BE2C (cell line): ENCODE measurements at regions not wholly inside any gene's neighbourhood (a gene's known extent, or its start where the extent isn't known, plus 50 kb on each side); places are given as distances from the start of the nearest gene placed in this dataset.
A peak's percentile ranks its signal among the peaks of the same experiment; 100 is the strongest.

ENCODE experiments used
- DNase-seq: peaks from one replicate; pipeline ENCODE4 v3.0.0-alpha.2; 2020
- H3K27me3 ChIP-seq: fragments of 250-450 bp; sonication (Bioruptor Pico); 2 replicates; pipeline ENCODE4 v1.5.1; 2020; ENCODE audit warnings: mild to moderate bottlenecking
- H3K36me3 ChIP-seq: fragments of 250-450 bp; sonication (Bioruptor Pico); 2 replicates; pipeline ENCODE4 v1.5.1; 2020; ENCODE audit warnings: mild to moderate bottlenecking
- H3K4me1 ChIP-seq: fragments of 250-450 bp; sonication (Bioruptor Pico); 2 replicates; pipeline ENCODE4 v1.5.1; 2020
- H3K4me3 ChIP-seq: 2 replicates; pipeline ENCODE4 v1.5.1; 2011; ENCODE audit warnings: low read depth, low read length
- H3K9me3 ChIP-seq: fragments of 250-450 bp; sonication (Bioruptor Pico); 2 replicates; pipeline ENCODE4 v1.5.1; 2020
- CTCF ChIP-seq: IDR thresholded peaks from 2 replicates; pipeline ENCODE4 v1.5.1; 2012; ENCODE audit warnings: mild to moderate bottlenecking, low read depth, low read length

DNA sequence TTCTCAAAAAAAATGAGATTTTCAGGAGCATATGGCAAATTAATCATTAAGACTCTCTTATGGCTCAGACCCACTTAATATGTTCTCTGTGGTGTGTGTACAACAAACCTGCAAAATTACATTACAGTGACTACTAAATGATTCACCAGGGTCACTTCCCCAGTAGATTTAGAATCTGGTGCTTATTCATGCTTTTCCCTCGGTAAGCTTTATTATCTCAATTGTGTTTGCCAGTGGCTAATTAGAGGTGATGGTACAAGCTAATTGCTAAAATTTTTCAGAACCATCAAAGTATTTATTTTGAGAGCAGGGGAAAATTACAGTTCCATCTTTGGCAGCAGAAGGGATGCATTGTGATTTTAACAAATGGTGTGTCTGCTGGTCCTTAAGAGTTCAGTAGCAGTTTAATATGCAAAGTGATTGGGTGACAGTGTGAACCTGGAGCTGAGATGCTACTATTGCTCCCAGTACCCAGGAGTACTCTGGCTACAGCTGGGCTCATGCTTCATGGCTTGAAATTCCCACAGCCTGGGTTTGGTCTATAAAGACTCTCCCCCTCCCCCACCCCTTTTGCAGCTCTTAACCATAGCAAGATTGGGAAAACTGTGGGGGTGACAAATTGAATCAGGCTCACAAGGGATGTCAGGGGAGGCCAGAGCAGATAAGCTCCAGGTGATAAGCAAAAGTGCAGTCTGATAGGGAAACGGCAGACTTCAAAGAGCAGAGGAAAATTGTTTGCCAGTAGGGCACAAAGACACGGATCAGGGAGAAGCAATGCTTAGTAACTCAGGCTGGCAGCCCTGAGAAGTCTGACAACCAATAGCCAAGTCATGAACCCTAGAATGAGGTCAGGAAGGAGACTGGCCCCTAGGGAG, 92.8 kb upstream of the RAD23B start:
- Histone ChIP-seq H3K9me3 (no peaks in the 10 kb centered on the region), H3K4me3 (no peak overlapping the region), H3K27me3 (no peaks in the 10 kb centered on the region), H3K4me1 (peaks cover 27% of the 10 kb centered on the region), H3K36me3 (no peaks in the 10 kb centered on the region)
- DNase-seq: peak; percentile 51
- TF ChIP-seq CTCF: no peak

DNA sequence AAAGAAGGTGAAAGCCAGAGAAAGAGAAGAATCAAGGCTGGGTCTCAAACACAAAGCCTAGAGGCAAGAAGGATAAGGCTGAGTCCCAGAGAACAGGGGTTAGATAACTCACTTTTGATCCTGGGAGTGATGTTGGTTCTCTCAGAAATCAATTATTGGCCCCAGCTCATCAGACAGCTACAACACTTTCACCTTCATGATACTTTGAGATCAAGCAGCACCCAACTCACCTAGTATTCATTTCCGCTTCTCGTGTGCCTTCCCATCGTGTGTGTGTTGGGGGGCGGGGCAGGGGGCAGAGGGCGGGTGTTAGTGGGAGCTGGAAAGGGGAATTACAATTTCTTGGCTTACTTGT, 92.2 kb upstream of the RAD23B start:
- no peaks in the 10 kb centered on the region for H3K27me3 ChIP-seq
- H3K9me3 ChIP-seq: no peaks in the 10 kb centered on the region
- no peaks in the 10 kb centered on the region for H3K36me3 ChIP-seq
- H3K4me1 ChIP-seq: peaks cover 27% of the 10 kb centered on the region
- DNase-seq: no peak
- no peak for TF ChIP-seq CTCF
- no peak overlapping the region for H3K4me3 ChIP-seq

GRCh38 chr9:107193251-107193650, 89.8 kb upstream of the RAD23B start:
- TF ChIP-seq CTCF: no peak
- no peak overlapping the region for H3K4me3 ChIP-seq
- no peaks in the 10 kb centered on the region for H3K9me3 ChIP-seq
- peaks cover 27% of the 10 kb centered on the region for H3K4me1 ChIP-seq
- H3K36me3 ChIP-seq: no peaks in the 10 kb centered on the region
- DNase-seq: no peak
- H3K27me3 ChIP-seq: no peaks in the 10 kb centered on the region

DNA sequence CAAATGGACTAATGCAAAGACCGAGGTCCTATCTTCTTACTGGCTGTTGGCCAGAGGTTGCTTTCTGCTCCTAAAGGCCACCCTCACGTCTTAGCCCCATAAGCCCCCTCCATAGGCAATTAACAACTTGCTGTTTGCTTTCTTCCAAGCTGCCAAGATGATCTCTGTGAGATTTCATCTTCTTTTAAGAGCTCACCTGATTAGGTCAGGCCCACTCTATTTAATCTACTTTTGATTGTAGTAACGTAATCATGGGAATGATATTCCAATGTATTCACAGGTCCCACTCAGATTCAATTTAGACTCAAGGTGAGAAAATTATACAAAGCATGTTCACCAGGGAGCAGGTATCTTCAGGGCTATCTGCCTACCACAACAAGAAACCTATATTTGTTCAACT, 84.4 kb upstream of the RAD23B start:
- H3K4me3 ChIP-seq: no peak overlapping the region
- no peaks in the 10 kb centered on the region for H3K36me3 ChIP-seq
- no peaks in the 10 kb centered on the region for H3K9me3 ChIP-seq
- TF ChIP-seq CTCF: no peak
- DNase-seq: no peak
- H3K4me1 ChIP-seq: no peaks in the 10 kb centered on the region
- no peaks in the 10 kb centered on the region for H3K27me3 ChIP-seq

DNA sequence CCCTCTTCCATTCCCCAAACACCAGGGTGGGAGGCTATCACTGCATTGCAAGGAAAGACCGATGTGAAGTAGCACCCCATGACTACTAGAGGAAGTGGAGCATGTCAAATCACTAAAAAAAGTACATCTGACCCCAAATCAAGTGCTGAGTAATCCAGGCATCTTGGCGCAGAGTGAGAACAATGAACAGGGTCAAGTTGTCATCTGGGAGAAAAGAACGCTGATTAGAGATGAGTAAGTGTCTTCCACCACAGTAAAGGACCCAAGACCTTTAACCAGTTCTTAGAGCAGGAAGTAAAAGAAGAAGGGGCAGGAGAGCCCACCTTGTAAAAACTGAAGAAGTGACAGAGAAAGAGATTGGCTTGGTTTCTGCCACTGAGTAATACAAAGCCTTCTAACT, 75.0 kb upstream of the RAD23B start:
- H3K4me1 ChIP-seq: no peaks in the 10 kb centered on the region
- TF ChIP-seq CTCF: no peak
- DNase-seq: no peak
- no peaks in the 10 kb centered on the region for H3K36me3 ChIP-seq
- H3K9me3 ChIP-seq: no peaks in the 10 kb centered on the region
- no peaks in the 10 kb centered on the region for H3K27me3 ChIP-seq
- no peak overlapping the region for H3K4me3 ChIP-seq

DNA sequence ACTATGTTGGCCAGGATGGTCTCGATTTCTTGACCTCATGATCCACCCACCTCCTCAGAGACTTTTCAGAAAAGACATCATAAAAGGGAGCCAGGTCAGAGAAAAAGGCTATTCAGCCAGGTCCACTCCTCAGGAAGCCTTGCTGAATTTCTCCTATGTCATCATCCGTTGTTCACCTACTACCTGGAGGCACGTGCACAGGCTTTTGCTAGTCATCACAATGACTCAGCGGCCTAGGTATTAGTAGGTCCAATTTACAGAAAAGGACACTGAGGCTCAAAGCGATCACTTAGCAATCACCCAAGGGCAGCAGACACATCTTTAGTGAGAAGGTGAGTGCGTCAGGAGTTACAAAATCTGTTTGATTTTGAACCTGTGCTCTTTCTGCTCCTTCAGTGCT, 72.3 kb upstream of the RAD23B start:
- no peak overlapping the region for H3K4me3 ChIP-seq
- H3K27me3 ChIP-seq: no peaks in the 10 kb centered on the region
- no peaks in the 10 kb centered on the region for H3K4me1 ChIP-seq
- no peak for DNase-seq
- H3K9me3 ChIP-seq: no peaks in the 10 kb centered on the region
- TF ChIP-seq CTCF: no peak
- no peaks in the 10 kb centered on the region for H3K36me3 ChIP-seq
